IgD-negative memory B cell (primary cell): ENCODE measurements at regions not wholly inside any gene's neighbourhood (a gene's known extent, or its start where the extent isn't known, plus 50 kb on each side); places are given as distances from the start of the nearest gene placed in this dataset.

Experiments
- H3K27ac Mint-ChIP-seq, 3 donors: one replicate each; pipeline ENCODE4 v1.8.0; 2020 to 2022; ENCODE audit warnings: mild to moderate bottlenecking in 3 of 3, mixed read lengths in 3 of 3, moderate library complexity in 1 of 3
- H3K27me3 Mint-ChIP-seq: one replicate; pipeline ENCODE4 v1.8.0; 2021; ENCODE audit warnings: mixed read lengths
- H3K36me3 Mint-ChIP-seq: one replicate; pipeline ENCODE4 v1.8.0; 2020; ENCODE audit warnings: mild to moderate bottlenecking, mixed read lengths
- H3K4me1 Mint-ChIP-seq, 3 donors: one replicate each; pipeline ENCODE4 v1.8.0; 2020 to 2022; ENCODE audit warnings: mixed read lengths in 3 of 3, mild to moderate bottlenecking in 1 of 3
- H3K4me3 Mint-ChIP-seq, 4 donors: one replicate each; pipeline ENCODE4 v1.8.0; 2020 to 2022; ENCODE audit warnings: mild to moderate bottlenecking in 4 of 4, mixed read lengths in 4 of 4, moderate library complexity in 3 of 4
- H3K9me3 Mint-ChIP-seq, 3 donors: one replicate each; pipeline ENCODE4 v1.8.0; 2020 to 2021; ENCODE audit warnings: mixed read lengths in 3 of 3, mild to moderate bottlenecking in 1 of 3

DNA sequence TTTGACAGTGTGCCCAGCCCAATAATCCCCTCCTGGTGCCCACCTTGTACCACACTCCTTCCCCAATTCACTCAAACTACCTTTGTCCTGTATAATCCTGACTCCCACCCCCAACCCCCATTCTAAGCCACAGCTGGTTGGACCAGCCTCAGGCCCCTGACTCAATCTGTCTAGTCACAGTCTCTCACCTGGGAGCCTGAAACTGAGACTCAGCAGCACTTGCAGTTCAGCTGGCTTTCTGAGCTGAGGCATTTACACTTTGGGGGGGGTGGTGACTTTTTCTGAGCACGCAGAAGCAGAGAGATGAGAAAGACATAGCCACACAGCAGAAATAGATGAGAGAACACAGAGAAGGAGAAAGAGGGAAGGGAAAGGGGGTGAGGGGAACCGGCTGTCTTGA is 247.3 kb downstream of the MAN2A1 start:
- H3K27me3 Mint-ChIP-seq = peaks cover 5% of the 10 kb centered on the region
- H3K27ac Mint-ChIP-seq = peak overlapping the region in 1 of 3 donors; percentile 73
- H3K36me3 Mint-ChIP-seq = no peaks in the 10 kb centered on the region
- no peaks in the 10 kb centered on the region for H3K9me3 Mint-ChIP-seq
- H3K4me1 Mint-ChIP-seq = no peaks in the 10 kb centered on the region
- no peak overlapping the region for H3K4me3 Mint-ChIP-seq

- no peak overlapping the region for H3K27ac Mint-ChIP-seq
- no peak overlapping the region for H3K4me3 Mint-ChIP-seq
- H3K27me3 Mint-ChIP-seq = peaks cover 9% of the 10 kb centered on the region
- H3K9me3 Mint-ChIP-seq = no peaks in the 10 kb centered on the region
- H3K4me1 Mint-ChIP-seq = no peaks in the 10 kb centered on the region
- H3K36me3 Mint-ChIP-seq = no peaks in the 10 kb centered on the region
Measured at GRCh38 chr5:109937951-109938350, 248.2 kb downstream of the MAN2A1 start.

DNA sequence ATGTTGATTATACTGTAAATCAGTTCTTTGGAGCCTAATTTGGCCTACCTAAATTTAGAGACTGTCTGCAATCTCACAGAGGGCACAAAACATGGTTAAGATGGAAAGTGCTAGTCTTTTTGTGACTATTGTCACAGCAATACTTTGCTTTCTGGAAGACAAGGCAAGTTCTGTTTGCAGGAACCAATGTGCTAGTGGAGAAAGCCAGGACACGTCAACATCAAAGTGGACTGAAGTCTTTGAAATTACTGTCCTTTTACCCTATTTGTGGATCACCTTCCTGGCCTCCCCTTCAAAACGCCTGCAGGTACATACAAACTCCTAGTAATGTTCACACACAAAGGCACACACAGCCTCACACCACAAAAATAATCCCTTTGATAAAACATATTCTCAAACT is 248.7 kb downstream of the MAN2A1 start:
- peaks cover 9% of the 10 kb centered on the region for H3K27me3 Mint-ChIP-seq
- no peak overlapping the region for H3K27ac Mint-ChIP-seq
- no peak overlapping the region for H3K4me3 Mint-ChIP-seq
- no peaks in the 10 kb centered on the region for H3K36me3 Mint-ChIP-seq
- H3K9me3 Mint-ChIP-seq = no peaks in the 10 kb centered on the region
- H3K4me1 Mint-ChIP-seq = peaks cover 0 to 1% (median 0%) of the 10 kb centered on the region in 3 donors

- H3K27ac Mint-ChIP-seq = no peak overlapping the region
- no peaks in the 10 kb centered on the region for H3K9me3 Mint-ChIP-seq
- peaks cover 0 to 2% (median 0%) of the 10 kb centered on the region in 3 donors for H3K4me1 Mint-ChIP-seq
- peaks cover 13% of the 10 kb centered on the region for H3K27me3 Mint-ChIP-seq
- no peak overlapping the region for H3K4me3 Mint-ChIP-seq
- no peaks in the 10 kb centered on the region for H3K36me3 Mint-ChIP-seq
Measured at GRCh38 chr5:109939116-109939682, 249.5 kb downstream of the MAN2A1 start.

DNA sequence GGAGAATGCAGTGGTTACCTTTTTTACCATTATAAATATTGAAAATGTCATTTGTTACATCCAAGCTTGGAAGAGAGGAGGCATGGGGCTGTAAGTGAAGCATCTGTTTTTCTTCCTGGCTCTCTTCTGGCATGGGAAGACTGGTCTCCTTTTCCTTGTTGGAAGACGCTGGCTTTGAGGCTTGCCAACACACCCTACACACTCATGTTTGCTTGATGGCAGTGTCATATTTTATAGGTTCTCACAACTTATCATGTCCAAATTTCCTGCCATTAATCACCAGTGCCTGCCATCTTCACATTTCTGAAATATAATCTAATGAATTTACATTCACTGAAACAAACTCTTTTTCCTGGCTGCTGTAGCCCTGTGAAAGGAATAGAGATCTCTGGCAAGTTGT is 252.9 kb downstream of the MAN2A1 start:
- no peak overlapping the region for H3K4me3 Mint-ChIP-seq
- no peaks in the 10 kb centered on the region for H3K36me3 Mint-ChIP-seq
- peaks cover 0 to 3% (median 0%) of the 10 kb centered on the region in 3 donors for H3K4me1 Mint-ChIP-seq
- no peak overlapping the region for H3K27ac Mint-ChIP-seq
- peaks cover 13% of the 10 kb centered on the region for H3K27me3 Mint-ChIP-seq
- no peaks in the 10 kb centered on the region for H3K9me3 Mint-ChIP-seq

DNA sequence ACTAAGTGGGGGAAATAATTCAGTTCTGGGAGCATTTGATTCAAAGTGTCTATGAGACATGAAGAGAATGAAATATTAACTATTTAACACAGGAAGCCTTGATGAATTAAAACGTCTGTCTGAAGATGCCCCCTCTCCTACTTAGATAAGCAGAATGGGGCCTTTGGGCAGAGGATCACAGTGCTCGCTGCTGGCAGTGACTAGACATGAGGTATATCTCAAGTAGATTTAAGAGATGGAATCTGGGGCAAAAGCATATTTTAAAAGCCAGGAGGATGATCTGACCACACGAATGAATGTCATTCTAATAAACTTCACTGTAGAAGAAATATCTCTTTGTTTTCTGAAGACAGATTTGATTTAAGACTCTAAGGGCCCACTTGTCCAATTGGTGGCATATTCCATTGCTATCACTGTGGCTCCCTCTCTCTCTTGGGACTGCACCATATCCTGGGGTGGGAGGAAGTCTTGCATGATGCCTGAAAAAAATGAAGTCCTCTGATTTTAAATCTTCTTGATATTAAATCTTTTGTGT is 254.0 kb downstream of the MAN2A1 start:
- no peak overlapping the region for H3K4me3 Mint-ChIP-seq
- H3K27me3 Mint-ChIP-seq = peaks cover 11% of the 10 kb centered on the region
- no peaks in the 10 kb centered on the region for H3K9me3 Mint-ChIP-seq
- no peaks in the 10 kb centered on the region for H3K36me3 Mint-ChIP-seq
- peaks cover 0 to 3% (median 0%) of the 10 kb centered on the region in 3 donors for H3K4me1 Mint-ChIP-seq
- no peak overlapping the region for H3K27ac Mint-ChIP-seq

GRCh38 chr5:109944461-109944860 is 254.7 kb downstream of the MAN2A1 start:
- no peak overlapping the region for H3K4me3 Mint-ChIP-seq
- H3K36me3 Mint-ChIP-seq = no peaks in the 10 kb centered on the region
- peak overlapping the region in 1 of 3 donors; percentile 9 for H3K27ac Mint-ChIP-seq
- H3K27me3 Mint-ChIP-seq = peaks cover 11% of the 10 kb centered on the region
- no peaks in the 10 kb centered on the region for H3K9me3 Mint-ChIP-seq
- H3K4me1 Mint-ChIP-seq = peaks cover 0 to 3% (median 0%) of the 10 kb centered on the region in 3 donors

DNA sequence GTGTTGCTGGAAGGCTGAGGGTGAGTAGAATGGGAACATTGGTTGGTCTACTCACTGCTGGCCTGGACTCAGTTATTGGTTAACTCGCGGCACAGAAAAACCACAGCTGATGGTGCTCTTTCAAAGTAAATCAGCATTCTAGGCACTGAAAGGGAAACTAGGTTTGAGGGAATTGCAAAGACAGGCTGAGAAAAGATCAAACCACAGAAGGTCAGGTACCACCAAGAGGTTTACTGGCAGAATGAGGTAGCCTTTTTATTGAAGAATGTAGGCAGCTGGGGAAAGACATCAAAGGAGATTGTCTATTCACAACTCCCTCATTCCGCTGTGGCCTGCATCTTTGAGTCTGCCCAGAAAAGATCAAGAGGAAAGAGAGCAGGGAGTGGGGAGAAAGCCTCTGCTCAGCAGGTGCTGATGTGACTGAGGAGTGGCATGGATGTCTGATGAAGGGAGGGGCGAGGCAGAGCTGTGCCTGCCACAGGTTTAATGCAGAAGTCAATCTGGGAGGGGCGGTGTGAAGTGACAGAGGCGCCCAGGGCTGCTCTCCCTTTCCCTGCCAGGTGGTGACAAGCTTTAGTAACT is 255.5 kb downstream of the MAN2A1 start:
- H3K9me3 Mint-ChIP-seq = no peaks in the 10 kb centered on the region
- no peaks in the 10 kb centered on the region for H3K36me3 Mint-ChIP-seq
- H3K4me3 Mint-ChIP-seq = no peak overlapping the region
- H3K27me3 Mint-ChIP-seq = peaks cover 11% of the 10 kb centered on the region
- peak overlapping the region in 1 of 3 donors; percentile 9 for H3K27ac Mint-ChIP-seq
- H3K4me1 Mint-ChIP-seq = peaks cover 0 to 3% (median 0%) of the 10 kb centered on the region in 3 donors

- peaks cover 0 to 3% (median 0%) of the 10 kb centered on the region in 3 donors for H3K4me1 Mint-ChIP-seq
- no peaks in the 10 kb centered on the region for H3K36me3 Mint-ChIP-seq
- H3K9me3 Mint-ChIP-seq = no peaks in the 10 kb centered on the region
- peaks cover 11% of the 10 kb centered on the region for H3K27me3 Mint-ChIP-seq
- H3K4me3 Mint-ChIP-seq = peak overlapping the region in 1 of 4 donors; percentile 0
- H3K27ac Mint-ChIP-seq = peak overlapping the region in 1 of 3 donors; percentile 49
Measured at GRCh38 chr5:109945723-109946480, 256.2 kb downstream of the MAN2A1 start.

GRCh38 chr5:109946610-109947009 is 256.9 kb downstream of the MAN2A1 start:
- Mint-ChIP-seq H3K4me3 (no peak overlapping the region), H3K36me3 (no peaks in the 10 kb centered on the region), H3K27me3 (peaks cover 11% of the 10 kb centered on the region), H3K9me3 (no peaks in the 10 kb centered on the region), H3K27ac (no peak overlapping the region), H3K4me1 (peaks cover 0 to 3% (median 0%) of the 10 kb centered on the region in 3 donors)

DNA sequence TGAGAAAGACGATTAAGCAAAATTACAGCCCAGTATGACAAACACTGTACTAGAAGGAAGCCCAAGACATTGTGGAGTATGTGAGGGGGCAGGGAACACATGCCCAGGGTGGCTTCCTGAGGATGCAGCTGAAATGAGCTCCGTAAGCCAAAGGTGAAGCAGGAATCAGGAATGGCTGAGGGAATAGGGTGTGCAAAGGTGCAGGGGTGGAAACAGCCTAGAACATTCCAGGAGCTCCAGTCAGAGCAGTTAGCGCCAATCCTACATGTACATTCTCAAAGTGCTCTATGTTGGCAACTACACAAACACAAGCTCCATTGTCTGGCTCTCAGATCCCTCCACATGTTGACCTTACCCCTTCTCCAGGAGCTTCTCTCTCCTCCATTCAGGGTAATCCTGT is 257.9 kb downstream of the MAN2A1 start:
- H3K36me3 Mint-ChIP-seq = no peaks in the 10 kb centered on the region
- no peak overlapping the region for H3K4me3 Mint-ChIP-seq
- H3K9me3 Mint-ChIP-seq = no peaks in the 10 kb centered on the region
- H3K27me3 Mint-ChIP-seq = peaks cover 5% of the 10 kb centered on the region
- H3K27ac Mint-ChIP-seq = peak overlapping the region in 1 of 3 donors; percentile 60
- peaks cover 0 to 3% (median 0%) of the 10 kb centered on the region in 3 donors for H3K4me1 Mint-ChIP-seq

GRCh38 chr5:109950634-109951033 is 260.9 kb downstream of the MAN2A1 start:
- H3K27ac Mint-ChIP-seq = no peak overlapping the region
- H3K36me3 Mint-ChIP-seq = no peaks in the 10 kb centered on the region
- no peaks in the 10 kb centered on the region for H3K9me3 Mint-ChIP-seq
- H3K27me3 Mint-ChIP-seq = no peaks in the 10 kb centered on the region
- no peak overlapping the region for H3K4me3 Mint-ChIP-seq
- peaks cover 0 to 2% (median 0%) of the 10 kb centered on the region in 3 donors for H3K4me1 Mint-ChIP-seq

- H3K36me3 Mint-ChIP-seq = no peaks in the 10 kb centered on the region
- H3K4me3 Mint-ChIP-seq = no peak overlapping the region
- no peaks in the 10 kb centered on the region for H3K27me3 Mint-ChIP-seq
Measured at GRCh38 chr5:109951348-109951747, 261.6 kb downstream of the MAN2A1 start.

DNA sequence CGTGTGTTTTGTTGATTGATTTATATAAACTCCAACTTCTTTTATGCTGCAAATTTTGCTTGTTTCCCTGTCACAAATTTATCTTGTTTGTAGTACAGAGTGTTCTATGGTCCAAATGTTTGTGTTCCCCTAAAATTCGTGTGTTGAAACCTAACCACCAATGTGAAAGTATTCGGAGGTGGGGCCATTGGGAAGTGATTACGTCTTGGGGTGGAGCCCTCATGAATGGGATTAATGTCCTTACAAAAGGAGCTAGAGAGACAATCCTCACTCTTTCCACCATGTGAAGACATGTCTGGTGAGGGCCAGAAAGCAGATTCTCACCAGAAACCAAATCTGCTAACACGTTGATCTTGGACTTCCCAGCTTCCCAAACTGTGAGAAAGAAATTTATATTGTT is 262.0 kb downstream of the MAN2A1 start:
- no peaks in the 10 kb centered on the region for H3K4me1 Mint-ChIP-seq
- H3K4me3 Mint-ChIP-seq = no peak overlapping the region

More at GRCh38 chr5:109951348-109951747, 261.6 kb downstream of the MAN2A1 start:
- Mint-ChIP-seq H3K4me1 (peaks cover 0 to 2% (median 0%) of the 10 kb centered on the region in 3 donors), H3K27ac (no peak overlapping the region), H3K9me3 (no peaks in the 10 kb centered on the region)

GRCh38 chr5:109953761-109954160 is 264.0 kb downstream of the MAN2A1 start:
- H3K9me3 Mint-ChIP-seq = no peaks in the 10 kb centered on the region
- H3K27me3 Mint-ChIP-seq = no peaks in the 10 kb centered on the region
- H3K36me3 Mint-ChIP-seq = no peaks in the 10 kb centered on the region

More for the DNA sequence above, 262.0 kb downstream of the MAN2A1 start:
- H3K27me3 Mint-ChIP-seq = no peaks in the 10 kb centered on the region
- H3K36me3 Mint-ChIP-seq = no peaks in the 10 kb centered on the region
- H3K27ac Mint-ChIP-seq = no peak overlapping the region
- no peaks in the 10 kb centered on the region for H3K9me3 Mint-ChIP-seq

More at GRCh38 chr5:109953761-109954160, 264.0 kb downstream of the MAN2A1 start:
- Mint-ChIP-seq H3K27ac (no peak overlapping the region), H3K4me1 (no peaks in the 10 kb centered on the region), H3K4me3 (no peak overlapping the region)
